Ascending aorta (tissue), 2 donors: ENCODE measurements at regions not wholly inside any gene's neighbourhood (a gene's known extent, or its start where the extent isn't known, plus 50 kb on each side); places are given as distances from the start of the nearest gene placed in this dataset.

Experiments used
- DNase-seq, 2 donors: peaks; one replicate each; pipeline ENCODE4 v3.0.0-alpha.2; 2019; ENCODE audit warnings: low spot score in 2 of 2
- H3K27ac ChIP-seq, 2 donors: fragments of 200-600 bp; sonication (generic); one replicate each; pipeline ENCODE4 v1.5.1; 2016 to 2017; ENCODE audit warnings: mild to moderate bottlenecking in 1 of 2
- H3K27me3 ChIP-seq: fragments of 200-600 bp; sonication (generic); one replicate; pipeline ENCODE4 v1.5.1; 2017
- H3K36me3 ChIP-seq, 2 donors: fragments of 200-600 bp; sonication (generic); one replicate each; pipeline ENCODE4 v1.5.1; 2016
- H3K4me1 ChIP-seq, 2 donors: fragments of 200-600 bp; sonication (generic); one replicate each; pipeline ENCODE4 v1.5.1; 2016 to 2017; ENCODE audit warnings: mild to moderate bottlenecking in 1 of 2
- H3K4me3 ChIP-seq, 2 donors: fragments of 200-600 bp; sonication (generic); one replicate each; pipeline ENCODE4 v1.5.1; 2016 to 2017; ENCODE audit warnings: mild to moderate bottlenecking in 1 of 2
- H3K9me3 ChIP-seq, 2 donors: fragments of 200-600 bp; sonication (generic); one replicate each; pipeline ENCODE4 v1.5.1; 2016
- CTCF ChIP-seq, 3 experiments: fragments of 200-600 bp in 2 of 3; fragments of 450-650 bp in 1 of 3; sonication (generic) in 2 of 3; IDR thresholded peaks; one replicate each; pipeline ENCODE4 v1.5.1; 2016 to 2019; ENCODE audit warnings: antibody characterized with exemption in 3 of 3, mild to moderate bottlenecking in 1 of 3, moderate library complexity in 1 of 3
- intact Hi-C: fragments of 100-400 bp; cut with DNase I; formaldehyde crosslinking; loops from one replicate; pipeline ENCODE4 v1.15.1; 2023

GRCh38 chr3:118347396-118348168, 687.1 kb downstream of the IGSF11 start:
- H3K27me3 ChIP-seq = no peaks in the 10 kb centered on the region
- intact Hi-C loops = no loop called here
- H3K27ac ChIP-seq = no peak overlapping the region

GRCh38 chr3:118348169-118348557, 686.5 kb downstream of the IGSF11 start:
- intact Hi-C loops = no loop called here
- no peak for TF ChIP-seq CTCF (IDR thresholded peaks at IDR 0.05)
- no peak overlapping the region for H3K27ac ChIP-seq

More at GRCh38 chr3:118347396-118348168, 687.1 kb downstream of the IGSF11 start:
- H3K36me3 ChIP-seq = no peaks in the 10 kb centered on the region
- no peaks in the 10 kb centered on the region for H3K4me1 ChIP-seq
- no peak for DNase-seq
- TF ChIP-seq CTCF (IDR thresholded peaks at IDR 0.05) = no peak
- H3K9me3 ChIP-seq = no peaks in the 10 kb centered on the region
- H3K4me3 ChIP-seq = no peak overlapping the region

DNA sequence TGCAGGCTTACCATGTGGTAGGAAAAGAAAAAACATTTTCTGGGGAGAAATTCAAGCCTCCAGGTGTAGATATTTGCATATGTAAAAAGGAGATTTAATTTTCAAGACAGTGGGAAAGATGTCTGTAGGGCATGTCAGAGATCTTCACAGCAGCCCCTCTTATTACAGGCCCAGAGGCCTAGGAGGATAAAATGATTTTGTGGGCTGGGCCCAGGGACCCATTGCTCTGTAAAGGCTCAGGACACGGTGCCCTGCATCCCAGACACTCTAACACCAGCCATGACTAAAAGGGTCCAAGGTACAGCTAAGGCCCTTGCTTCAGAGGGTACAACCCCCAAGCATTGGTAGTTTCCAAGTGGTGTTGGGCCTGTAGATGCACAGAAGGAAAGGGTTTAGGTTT, 680.1 kb downstream of the IGSF11 start:
- H3K4me1 ChIP-seq = no peaks in the 10 kb centered on the region
- DNase-seq = no peak
- no peaks in the 10 kb centered on the region for H3K9me3 ChIP-seq
- intact Hi-C loops = no loop called here
- TF ChIP-seq CTCF (IDR thresholded peaks at IDR 0.05) = no peak
- H3K36me3 ChIP-seq = no peaks in the 10 kb centered on the region
- no peak overlapping the region for H3K27ac ChIP-seq
- no peaks in the 10 kb centered on the region for H3K27me3 ChIP-seq
- no peak overlapping the region for H3K4me3 ChIP-seq

More at GRCh38 chr3:118348169-118348557, 686.5 kb downstream of the IGSF11 start:
- no peaks in the 10 kb centered on the region for H3K36me3 ChIP-seq
- no peak for DNase-seq
- no peaks in the 10 kb centered on the region for H3K4me1 ChIP-seq
- no peak overlapping the region for H3K4me3 ChIP-seq
- no peaks in the 10 kb centered on the region for H3K27me3 ChIP-seq
- no peaks in the 10 kb centered on the region for H3K9me3 ChIP-seq

GRCh38 chr3:118369892-118370491, 664.7 kb downstream of the IGSF11 start:
- no peak overlapping the region for H3K4me3 ChIP-seq
- no peak for DNase-seq
- no peaks in the 10 kb centered on the region for H3K36me3 ChIP-seq
- H3K27ac ChIP-seq = no peak overlapping the region
- no peaks in the 10 kb centered on the region for H3K4me1 ChIP-seq
- intact Hi-C loops = no loop called here
- H3K9me3 ChIP-seq = no peaks in the 10 kb centered on the region
- no peaks in the 10 kb centered on the region for H3K27me3 ChIP-seq
- TF ChIP-seq CTCF (IDR thresholded peaks at IDR 0.05) = no peak

DNA sequence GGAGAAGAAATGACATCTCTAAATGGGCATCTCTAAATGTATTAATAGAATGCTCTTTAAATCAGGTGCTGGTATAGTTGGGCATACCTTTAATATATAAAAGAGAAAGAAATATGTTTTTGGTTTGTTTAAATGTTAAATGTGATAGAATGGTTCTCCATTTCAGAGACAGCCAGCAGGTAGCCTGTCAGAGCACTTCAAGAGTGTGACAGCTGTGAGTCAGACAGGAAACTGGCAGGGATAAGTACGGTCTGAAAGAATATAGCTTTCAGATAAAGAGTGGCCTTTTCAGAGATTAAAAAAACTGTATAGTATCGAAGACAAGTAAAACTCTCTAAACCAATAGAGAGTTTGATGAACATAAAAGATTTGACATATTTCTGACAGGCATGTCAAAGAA, 654.1 kb downstream of the IGSF11 start:
- no peak overlapping the region for H3K4me3 ChIP-seq
- H3K4me1 ChIP-seq = no peaks in the 10 kb centered on the region
- DNase-seq = no peak
- TF ChIP-seq CTCF (IDR thresholded peaks at IDR 0.05) = no peak
- intact Hi-C loops = no loop called here
- H3K9me3 ChIP-seq = no peaks in the 10 kb centered on the region
- H3K27me3 ChIP-seq = no peaks in the 10 kb centered on the region
- H3K27ac ChIP-seq = no peak overlapping the region
- H3K36me3 ChIP-seq = no peaks in the 10 kb centered on the region
